Keratinocyte (primary cell): ENCODE measurements at regions not wholly inside any gene's neighbourhood (a gene's known extent, or its start where the extent isn't known, plus 50 kb on each side); places are given as distances from the start of the nearest gene placed in this dataset.

Experiments used
- DNase-seq: peaks from one replicate; pipeline ENCODE4 v3.0.0-alpha.2; 2011; ENCODE audit warnings: low read depth, missing footprints, low spot score
- FAIRE-seq: peaks from 2 replicates; lab custom pipeline; 2011; peaks lifted over from hg19 to GRCh38; lab: Jason Lieb, UNC
- H2AFZ ChIP-seq: 2 replicates; pipeline ENCODE4 v1.6.0; 2012; ENCODE audit warnings: low read length, control low read depth, inconsistent platforms; ENCODE audit not compliant: control insufficient read depth
- H3K27ac ChIP-seq: 2 replicates; pipeline ENCODE4 v1.5.1; 2011; ENCODE audit warnings: low read length; ENCODE audit not compliant: control insufficient read depth, insufficient read depth
- H3K27me3 ChIP-seq: 3 replicates; pipeline ENCODE4 v1.6.0; 2011; ENCODE audit warnings: low read length; ENCODE audit not compliant: control insufficient read depth, insufficient read depth; ENCODE audit errors: extremely low read depth
- H3K36me3 ChIP-seq, 2 experiments: 2 replicates in 1 of 2; 3 replicates in 1 of 2; pipeline ENCODE4 v1.5.1; 2011; ENCODE audit warnings: low read length in 2 of 2, mild to moderate bottlenecking in 1 of 2; ENCODE audit not compliant: control insufficient read depth in 2 of 2, insufficient read depth in 2 of 2; ENCODE audit errors: extremely low read depth in 1 of 2
- H3K4me1 ChIP-seq: 3 replicates; pipeline ENCODE4 v1.5.1; 2011; ENCODE audit warnings: low read length; ENCODE audit not compliant: control insufficient read depth, insufficient read depth; ENCODE audit errors: extremely low read depth
- H3K4me2 ChIP-seq: 3 replicates; pipeline ENCODE4 v1.6.0; 2011; ENCODE audit warnings: low read depth, low read length; ENCODE audit not compliant: control insufficient read depth, insufficient read depth; ENCODE audit errors: extremely low read depth
- H3K4me3 ChIP-seq, 3 experiments: fragments of 200-600 bp in 1 of 3; sonication (generic) in 1 of 3; 2 replicates in 2 of 3; 3 replicates in 1 of 3; pipeline ENCODE4 v1.5.1; 2011 to 2016; ENCODE audit warnings: low read length in 3 of 3, mild to moderate bottlenecking in 3 of 3, control low read depth in 2 of 3, inconsistent platforms in 1 of 3, low read depth in 1 of 3, mixed read lengths in 1 of 3, mixed run types in 1 of 3, moderate library complexity in 1 of 3; ENCODE audit not compliant: control insufficient read depth in 2 of 3, insufficient read depth in 2 of 3; ENCODE audit errors: extremely low read depth in 1 of 3
- H3K79me2 ChIP-seq: 2 replicates; pipeline ENCODE4 v1.6.0; 2012; ENCODE audit warnings: low read length; ENCODE audit not compliant: control insufficient read depth, insufficient read depth
- H3K9ac ChIP-seq: 3 replicates; pipeline ENCODE4 v1.6.0; 2011; ENCODE audit warnings: low read length; ENCODE audit not compliant: control insufficient read depth, insufficient read depth; ENCODE audit errors: extremely low read depth
- H3K9me1 ChIP-seq: 3 replicates; pipeline ENCODE4 v1.6.0; 2011; ENCODE audit warnings: low read length; ENCODE audit not compliant: control insufficient read depth, insufficient read depth; ENCODE audit errors: extremely low read depth
- H3K9me3 ChIP-seq: 2 replicates; pipeline ENCODE4 v1.5.1; 2012; ENCODE audit warnings: low read depth, low read length; ENCODE audit not compliant: control insufficient read depth
- H4K20me1 ChIP-seq: 3 replicates; pipeline ENCODE4 v1.6.0; 2011; ENCODE audit warnings: low read length; ENCODE audit not compliant: control insufficient read depth, insufficient read depth; ENCODE audit errors: extremely low read depth
- EZH2 ChIP-seq: IDR thresholded peaks from one replicate; pipeline ENCODE4 v1.6.1; 2012; ENCODE audit warnings: inconsistent platforms, mild to moderate bottlenecking, low read length, moderate library complexity
- dilution Hi-C: fragments of 300-500 bp; cut with MboI; formaldehyde crosslinking; loops from one replicate; pipeline ENCODE4 v1.7.0; 2020; ENCODE audit warnings: low sequenced_read_pairs; ENCODE audit not compliant: extremely low pct_ligation_motif_present
- TF ChIP-seq, protein P1 (sequence below), 3 experiments: IDR thresholded peaks in 1 of 3; conservative IDR thresholded peaks in 1 of 3; optimal IDR thresholded peaks in 1 of 3; 2 replicates in 2 of 3; 3 replicates in 1 of 3; pipeline versions ENCODE3 to v1.5.1; 2011; ENCODE audit warnings: low read length in 3 of 3, mild to moderate bottlenecking in 3 of 3, moderate library complexity in 2 of 3, control low read depth in 1 of 3, inconsistent platforms in 1 of 3; ENCODE audit not compliant: insufficient read depth in 2 of 3; ENCODE audit errors: extremely low read depth in 1 of 3

DNA sequence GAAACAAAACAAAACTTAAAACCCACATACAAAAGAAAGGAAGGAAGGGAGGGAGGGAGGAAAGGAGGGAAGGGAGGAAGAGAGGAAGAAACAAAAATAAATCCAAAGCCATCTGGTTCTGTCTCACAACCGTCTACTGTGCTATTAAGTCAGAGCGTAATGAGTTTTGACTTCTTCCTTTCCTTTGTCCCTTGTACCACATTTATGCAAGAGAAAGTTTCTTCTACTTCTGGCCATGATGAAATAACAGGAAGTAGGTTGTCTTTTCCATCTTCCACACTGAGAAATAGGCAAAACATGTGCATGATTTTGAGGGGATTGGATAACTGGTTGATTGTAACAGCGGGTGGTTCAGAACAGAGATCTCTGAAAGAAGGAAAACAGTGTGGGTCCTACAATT lies 121.4 kb downstream of the CTAGE1 start:
- no peak overlapping the region for H2AFZ ChIP-seq
- no peak overlapping the region for H3K27ac ChIP-seq
- no peaks in the 10 kb centered on the region for H3K4me1 ChIP-seq
- H4K20me1 ChIP-seq, result no peaks in the 10 kb centered on the region
- FAIRE-seq (no peak), DNase-seq (no peak)
- no peaks in the 10 kb centered on the region for H3K27me3 ChIP-seq
- H3K9me1 ChIP-seq, result no peaks in the 10 kb centered on the region
- H3K79me2 ChIP-seq, result no peaks in the 10 kb centered on the region
- H3K9ac ChIP-seq, result no peak overlapping the region
- H3K9me3 ChIP-seq, result no peaks in the 10 kb centered on the region
- dilution Hi-C loops, result no loop called here
- TF ChIP-seq EZH2, result no peak
- TF ChIP-seq, protein P1, sequence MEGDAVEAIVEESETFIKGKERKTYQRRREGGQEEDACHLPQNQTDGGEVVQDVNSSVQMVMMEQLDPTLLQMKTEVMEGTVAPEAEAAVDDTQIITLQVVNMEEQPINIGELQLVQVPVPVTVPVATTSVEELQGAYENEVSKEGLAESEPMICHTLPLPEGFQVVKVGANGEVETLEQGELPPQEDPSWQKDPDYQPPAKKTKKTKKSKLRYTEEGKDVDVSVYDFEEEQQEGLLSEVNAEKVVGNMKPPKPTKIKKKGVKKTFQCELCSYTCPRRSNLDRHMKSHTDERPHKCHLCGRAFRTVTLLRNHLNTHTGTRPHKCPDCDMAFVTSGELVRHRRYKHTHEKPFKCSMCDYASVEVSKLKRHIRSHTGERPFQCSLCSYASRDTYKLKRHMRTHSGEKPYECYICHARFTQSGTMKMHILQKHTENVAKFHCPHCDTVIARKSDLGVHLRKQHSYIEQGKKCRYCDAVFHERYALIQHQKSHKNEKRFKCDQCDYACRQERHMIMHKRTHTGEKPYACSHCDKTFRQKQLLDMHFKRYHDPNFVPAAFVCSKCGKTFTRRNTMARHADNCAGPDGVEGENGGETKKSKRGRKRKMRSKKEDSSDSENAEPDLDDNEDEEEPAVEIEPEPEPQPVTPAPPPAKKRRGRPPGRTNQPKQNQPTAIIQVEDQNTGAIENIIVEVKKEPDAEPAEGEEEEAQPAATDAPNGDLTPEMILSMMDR (optimal IDR thresholded peaks at IDR 0.05 in 1 of 3, IDR thresholded peaks at IDR 0.05 in 1 of 3, conservative IDR thresholded peaks at IDR 0.05 in 1 of 3; ENCODE audit: extremely low read depth in 1 of 3, insufficient read depth in 2 of 3, low read length in 3 of 3), result no peak
- H3K4me2 ChIP-seq, result no peak overlapping the region
- H3K36me3 ChIP-seq, result no peaks in the 10 kb centered on the region
- H3K4me3 ChIP-seq, result no peak overlapping the region

DNA sequence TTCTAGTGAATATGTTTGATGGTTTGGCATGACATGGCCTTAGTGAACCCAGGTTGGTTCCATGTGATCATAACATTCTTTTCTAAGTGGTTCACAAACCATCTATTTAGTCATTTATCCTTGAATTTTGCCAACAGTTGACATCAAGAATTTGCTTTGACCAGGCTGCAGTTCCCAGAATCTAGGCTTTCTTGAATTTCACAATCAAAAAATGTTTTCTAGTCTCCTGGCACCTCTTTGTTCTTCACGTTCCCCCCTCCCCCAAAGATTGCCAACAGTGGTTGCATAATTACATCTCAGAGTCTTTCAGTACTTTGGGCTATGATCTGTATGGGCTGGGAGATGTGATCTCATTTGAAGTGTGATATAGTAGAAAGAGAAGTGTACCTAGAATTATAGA lies 124.0 kb downstream of the GATA6 start:
- no peak overlapping the region for H2AFZ ChIP-seq
- dilution Hi-C loops, result no loop called here
- FAIRE-seq (no peak), DNase-seq (no peak)
- H3K79me2 ChIP-seq, result no peaks in the 10 kb centered on the region
- no peak overlapping the region for H3K4me2 ChIP-seq
- no peaks in the 10 kb centered on the region for H4K20me1 ChIP-seq
- no peaks in the 10 kb centered on the region for H3K4me1 ChIP-seq
- H3K27me3 ChIP-seq, result no peaks in the 10 kb centered on the region
- H3K9me3 ChIP-seq, result no peaks in the 10 kb centered on the region
- no peaks in the 10 kb centered on the region for H3K9me1 ChIP-seq
- H3K4me3 ChIP-seq, result no peak overlapping the region
- H3K36me3 ChIP-seq, result no peaks in the 10 kb centered on the region
- H3K27ac ChIP-seq, result no peak overlapping the region
- no peak overlapping the region for H3K9ac ChIP-seq
- TF ChIP-seq, protein P1 (optimal IDR thresholded peaks at IDR 0.05 in 1 of 3, IDR thresholded peaks at IDR 0.05 in 1 of 3, conservative IDR thresholded peaks at IDR 0.05 in 1 of 3; ENCODE audit: extremely low read depth in 1 of 3, insufficient read depth in 2 of 3, low read length in 3 of 3), result no peak
- TF ChIP-seq EZH2, result no peak
